CD4-positive, alpha-beta T cell (primary cell): ENCODE measurements at regions not wholly inside any gene's neighbourhood (a gene's known extent, or its start where the extent isn't known, plus 50 kb on each side); places are given as distances from the start of the nearest gene placed in this dataset.

Experiments
- ATAC-seq: fragments of 200-7000 bp; cut with Tn5 transposase; one replicate; pipeline ENCODE4 v1.10.0; 2022; ENCODE audit warnings: mild to moderate bottlenecking; ENCODE audit not compliant: poor library complexity
- CTCF ChIA-PET: fragments of 350-600 bp; sonication (Branson Sonifier 250); formaldehyde crosslinking; loops from one replicate; lab custom pipeline; 2021; ENCODE audit warnings: antibody characterized with exemption, inconsistent platforms; lab: Charles Lee
- POLR2A ChIA-PET: fragments of 350-600 bp; sonication (Branson Sonifier 250); formaldehyde crosslinking; loops from one replicate; lab custom pipeline; 2021; ENCODE audit warnings: antibody characterized with exemption, inconsistent platforms; lab: Charles Lee
- DNase-seq, 14 experiments: peaks; one replicate each; pipeline ENCODE4 v3.0.0-alpha.2; 2013 to 2020; ENCODE audit warnings: mixed read lengths in 2 of 14
- H3K27ac ChIP-seq, 2 donors: one replicate each; pipeline versions ENCODE4 v1.5.1 to v1.7.0; 2013; ENCODE audit warnings: low read length in 2 of 2, low read depth in 1 of 2, mild to moderate bottlenecking in 1 of 2
- H3K27me3 ChIP-seq, 2 experiments: 1 replicate in 1 of 2; 2 replicates in 1 of 2; pipeline versions ENCODE4 v1.6.1 to v1.7.0; 2013; ENCODE audit warnings: low read length in 2 of 2, control low read depth in 1 of 2, mild to moderate bottlenecking in 1 of 2, moderate library complexity in 1 of 2; ENCODE audit not compliant: insufficient read depth in 2 of 2, control insufficient read depth in 1 of 2
- H3K36me3 ChIP-seq: one replicate; pipeline ENCODE4 v1.6.1; 2013; ENCODE audit warnings: low read length, control low read depth; ENCODE audit not compliant: insufficient read depth
- H3K4me1 ChIP-seq: one replicate; pipeline ENCODE4 v1.6.1; 2013; ENCODE audit warnings: low read length, control low read depth; ENCODE audit not compliant: insufficient read depth
- H3K4me3 ChIP-seq: one replicate; pipeline ENCODE4 v1.5.1; 2013; ENCODE audit warnings: mild to moderate bottlenecking, low read length, moderate library complexity
- H3K9me3 ChIP-seq, 2 experiments: 1 replicate in 1 of 2; 2 replicates in 1 of 2; pipeline versions ENCODE4 v1.6.1 to v1.7.0; 2013; ENCODE audit warnings: low read length in 2 of 2, mild to moderate bottlenecking in 2 of 2, control low read depth in 1 of 2, moderate library complexity in 1 of 2; ENCODE audit not compliant: control insufficient read depth in 1 of 2, insufficient read depth in 1 of 2
- H3K27ac Mint-ChIP-seq: one replicate; pipeline ENCODE4 v1.8.0; 2020; ENCODE audit warnings: mixed read lengths
- H3K27me3 Mint-ChIP-seq: one replicate; pipeline ENCODE4 v1.8.0; 2021; ENCODE audit warnings: mixed read lengths
- H3K36me3 Mint-ChIP-seq: one replicate; pipeline ENCODE4 v1.8.0; 2021; ENCODE audit warnings: low read depth, mixed read lengths
- H3K4me1 Mint-ChIP-seq: one replicate; pipeline ENCODE4 v1.8.0; 2021; ENCODE audit warnings: low read depth, mixed read lengths
- H3K4me3 Mint-ChIP-seq: one replicate; pipeline ENCODE4 v1.8.0; 2020; ENCODE audit warnings: mild to moderate bottlenecking, mixed read lengths
- H3K9me3 Mint-ChIP-seq: one replicate; pipeline ENCODE4 v1.8.0; 2020; ENCODE audit warnings: mixed read lengths
- CTCF ChIP-seq: fragments of 200-600 bp; IDR thresholded peaks from one replicate; pipeline ENCODE4 v1.8.0; 2022; ENCODE audit warnings: antibody characterized with exemption, mild to moderate bottlenecking
- intact Hi-C, 2 experiments: fragments of 100-400 bp; cut with DNase I in 1 of 2; cut with micrococcal nuclease in 1 of 2; formaldehyde crosslinking; loops; one replicate each; pipeline versions ENCODE4 v1.15.1 to v1.9.0; 2023 to 2025; cut with DNase I, micrococcal nuclease

DNA sequence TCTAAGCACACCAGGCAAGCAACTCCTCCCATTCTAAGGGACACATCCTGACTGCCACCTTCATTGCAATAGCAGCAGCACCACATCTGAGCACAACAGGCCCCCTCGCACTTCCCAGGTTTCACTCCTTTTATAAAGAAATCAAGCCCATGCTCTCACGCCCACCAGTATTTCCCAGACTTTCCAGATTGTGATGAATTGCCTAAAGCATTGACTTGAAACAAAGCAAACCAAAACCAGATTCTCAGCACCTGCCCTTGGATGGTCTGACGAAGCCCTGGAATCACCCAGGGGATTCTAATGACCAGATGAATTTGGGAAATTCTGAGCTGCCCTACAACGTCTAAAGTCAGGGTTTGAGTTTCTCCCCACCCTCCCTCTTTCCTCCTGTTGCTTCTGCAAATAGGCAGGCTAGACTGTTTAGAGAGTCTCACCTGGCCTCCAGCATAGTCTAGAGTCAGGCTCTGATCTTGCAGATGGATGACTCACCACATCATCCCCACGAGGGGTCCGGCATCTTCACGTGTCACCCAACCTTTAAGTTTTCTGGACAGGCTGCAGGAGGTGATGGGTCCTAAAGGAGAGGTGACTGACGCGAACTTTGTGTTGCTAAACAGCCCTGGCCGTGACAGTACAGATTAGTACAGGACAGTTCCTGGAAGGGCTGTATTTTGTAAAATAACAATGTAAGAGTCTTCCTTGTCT is 198.0 kb downstream of the SKIDA1 start:
- no peaks in the 10 kb centered on the region for H3K9me3 Mint-ChIP-seq
- no peaks in the 10 kb centered on the region for H3K36me3 Mint-ChIP-seq
- intact Hi-C loops = no loop called here
- ATAC-seq = no peak
- POLR2A ChIA-PET = no interaction called here
- no peaks in the 10 kb centered on the region for H3K27me3 ChIP-seq
- peaks cover 11% of the 10 kb centered on the region for H3K27me3 Mint-ChIP-seq
- TF ChIP-seq CTCF = no peak
- no peak overlapping the region for H3K4me3 ChIP-seq
- H3K4me1 Mint-ChIP-seq = no peaks in the 10 kb centered on the region
- no peak overlapping the region for H3K27ac Mint-ChIP-seq
- H3K27ac ChIP-seq = no peak overlapping the region
- no peak for DNase-seq
- H3K4me3 Mint-ChIP-seq = no peak overlapping the region
- CTCF ChIA-PET = no interaction called here
- no peaks in the 10 kb centered on the region for H3K36me3 ChIP-seq
- no peaks in the 10 kb centered on the region for H3K4me1 ChIP-seq
- no peaks in the 10 kb centered on the region for H3K9me3 ChIP-seq

- Histone ChIP-seq H3K27ac (no peak overlapping the region), H3K27me3 (no peaks in the 10 kb centered on the region), H3K9me3 (no peaks in the 10 kb centered on the region), H3K36me3 (no peaks in the 10 kb centered on the region), H3K4me1 (no peaks in the 10 kb centered on the region), H3K4me3 (no peak overlapping the region)
- Mint-ChIP-seq H3K27me3 (peaks cover 11% of the 10 kb centered on the region), H3K4me3 (no peak overlapping the region), H3K4me1 (no peaks in the 10 kb centered on the region), H3K9me3 (no peaks in the 10 kb centered on the region), H3K27ac (no peak overlapping the region), H3K36me3 (no peaks in the 10 kb centered on the region)
- ATAC-seq (no peak), DNase-seq (no peak)
- CTCF ChIA-PET = no interaction called here
- POLR2A ChIA-PET = no interaction called here
- TF ChIP-seq CTCF = no peak
- intact Hi-C loops = no loop called here
These were observed 198.7 kb downstream of the SKIDA1 start for GRCh38 chr10:21326594-21327288.

DNA sequence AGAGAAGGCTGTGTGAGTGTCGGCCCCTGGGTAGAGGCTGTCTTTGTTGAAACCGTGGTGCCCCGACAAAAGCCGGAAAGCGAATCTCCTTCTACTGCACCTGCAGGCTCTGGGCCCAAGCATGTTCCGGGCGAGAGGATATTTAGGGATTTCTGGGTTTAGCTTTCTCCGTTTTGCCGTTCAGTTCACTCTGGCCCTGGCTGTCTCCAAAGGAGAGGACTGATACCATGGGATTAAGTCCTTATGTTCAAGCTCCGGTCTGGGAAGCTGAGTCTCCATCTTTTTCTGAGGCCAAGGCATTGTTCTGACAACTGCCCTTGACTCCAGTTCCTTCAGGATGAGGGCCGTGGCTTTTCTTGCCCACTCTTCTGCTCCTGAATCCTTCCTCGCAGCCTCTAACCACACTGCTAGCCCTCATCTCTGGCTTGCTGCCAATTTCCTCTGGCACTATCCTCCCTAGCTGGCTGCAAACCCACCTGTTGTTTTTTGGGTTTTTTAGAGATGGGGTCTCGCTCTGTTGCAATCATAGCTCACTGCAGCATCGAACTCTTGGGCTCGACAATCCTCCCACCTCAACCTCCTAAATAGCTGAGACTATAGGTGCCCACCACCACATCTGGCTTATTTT is 206.8 kb downstream of the SKIDA1 start:
- intact Hi-C loops = no loop called here
- Histone ChIP-seq H3K27me3 (no peaks in the 10 kb centered on the region), H3K27ac (no peak overlapping the region), H3K4me3 (no peak overlapping the region), H3K36me3 (no peaks in the 10 kb centered on the region), H3K4me1 (no peaks in the 10 kb centered on the region), H3K9me3 (peaks cover 0 to 7% of the 10 kb centered on the region in 2 experiments)
- H3K4me1 Mint-ChIP-seq = no peaks in the 10 kb centered on the region
- ATAC-seq (no peak), DNase-seq (no peak)
- ChIA-PET POLR2A (no interaction called here), CTCF (no interaction called here)
- no peaks in the 10 kb centered on the region for H3K27me3 Mint-ChIP-seq
- H3K27ac Mint-ChIP-seq = no peak overlapping the region
- TF ChIP-seq CTCF = no peak
- H3K36me3 Mint-ChIP-seq = no peaks in the 10 kb centered on the region
- no peaks in the 10 kb centered on the region for H3K9me3 Mint-ChIP-seq
- H3K4me3 Mint-ChIP-seq = no peak overlapping the region
